GM12891 (cell line): ENCODE measurements at regions not wholly inside any gene's neighbourhood (a gene's known extent, or its start where the extent isn't known, plus 50 kb on each side); places are given as distances from the start of the nearest gene placed in this dataset.

ENCODE experiments used
- POLR2A ChIP-seq: IDR thresholded peaks from 2 replicates; pipeline ENCODE4 v1.6.1; 2011; ENCODE audit warnings: low read depth, low read length, control low read depth
- POLR2AphosphoS5 ChIP-seq: IDR thresholded peaks from 2 replicates; pipeline ENCODE4 v1.6.1; 2011; ENCODE audit warnings: low read depth, low read length, control low read depth
- POU2F2 ChIP-seq: IDR thresholded peaks from 2 replicates; pipeline ENCODE4 v1.6.1; 2011; ENCODE audit warnings: low read depth, mild to moderate bottlenecking, control low read depth, low read length, moderate library complexity
- SPI1 ChIP-seq: IDR thresholded peaks from 2 replicates; pipeline ENCODE4 v1.6.1; 2011; ENCODE audit warnings: low read depth, low read length, control low read depth
- TAF1 ChIP-seq: IDR thresholded peaks from 2 replicates; pipeline ENCODE4 v1.6.1; 2011; ENCODE audit warnings: low read depth, low read length, control low read depth

DNA sequence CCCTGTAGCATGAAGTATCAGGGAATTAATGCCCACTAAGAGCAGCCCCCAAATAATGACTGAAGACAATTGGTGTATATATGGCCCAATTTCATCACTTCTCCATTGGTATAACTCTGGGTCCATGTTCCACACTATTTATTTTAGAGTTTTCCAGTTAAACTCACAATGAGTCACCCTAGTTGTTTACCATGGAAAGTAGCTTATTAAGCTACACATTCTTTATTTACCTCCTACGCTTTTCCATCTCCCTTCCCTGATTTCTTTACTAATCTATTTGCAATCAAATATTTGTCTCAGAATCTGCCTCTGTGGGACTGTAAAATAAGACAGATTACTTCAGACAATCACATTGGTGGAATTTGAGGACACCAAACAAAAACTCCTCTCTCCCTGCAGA is 655.6 kb downstream of the SORCS1 start:
- TF ChIP-seq POU2F2 (no peak), POLR2A (no peak), TAF1 (no peak), SPI1 (no peak), POLR2AphosphoS5 (no peak)
